HUES6 (cell line): ENCODE measurements at regions not wholly inside any gene's neighbourhood (a gene's known extent, or its start where the extent isn't known, plus 50 kb on each side); places are given as distances from the start of the nearest gene placed in this dataset.
"Not testable (repeated sequence)": the region's sequence is repeated elsewhere in the genome, so short reads cannot be mapped to it uniquely, and the experiment has no call there.

Experiments used
- H3K27ac ChIP-seq: 2 replicates; pipeline ENCODE4 v1.7.0; 2013; ENCODE audit warnings: low read depth, mild to moderate bottlenecking, low read length, inconsistent platforms
- H3K27me3 ChIP-seq: 2 replicates; pipeline ENCODE4 v1.6.1; 2013; ENCODE audit warnings: low read length; ENCODE audit not compliant: control insufficient read depth, insufficient read depth
- H3K36me3 ChIP-seq: 2 replicates; pipeline ENCODE4 v1.6.1; 2013; ENCODE audit warnings: low read length; ENCODE audit not compliant: control insufficient read depth, insufficient read depth
- H3K4me1 ChIP-seq: 2 replicates; pipeline ENCODE4 v1.6.1; 2013; ENCODE audit warnings: low read length; ENCODE audit not compliant: control insufficient read depth, insufficient read depth
- H3K4me3 ChIP-seq: 2 replicates; pipeline ENCODE4 v1.5.1; 2013; ENCODE audit warnings: low read depth, low read length
- H3K9ac ChIP-seq: one replicate; pipeline ENCODE4 v1.6.1; 2013; ENCODE audit warnings: mild to moderate bottlenecking, low read length
- H3K9me3 ChIP-seq: 2 replicates; pipeline ENCODE4 v1.6.1; 2013; ENCODE audit warnings: low read depth, low read length; ENCODE audit not compliant: control insufficient read depth, insufficient read depth

DNA sequence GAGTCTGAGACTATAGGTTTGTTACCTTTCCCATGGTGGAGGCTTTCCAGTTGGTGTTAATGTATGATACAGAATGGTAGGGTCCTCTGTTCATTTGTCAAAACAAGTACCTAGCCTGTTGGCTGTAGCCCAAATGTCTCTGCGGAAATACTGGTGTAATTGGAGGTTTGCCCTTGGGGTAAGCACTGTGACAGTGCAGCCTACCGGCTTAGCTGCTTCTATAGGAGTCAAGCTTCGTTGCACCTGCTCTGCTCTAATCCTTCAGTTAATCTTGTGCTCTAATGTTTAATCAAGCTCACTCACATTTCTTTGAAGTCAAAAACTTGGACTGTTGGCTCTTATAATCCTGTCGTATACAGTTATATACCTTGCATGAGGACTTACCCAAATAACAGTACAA lies 203.4 kb downstream of the CCNG2 start:
- no peaks in the 10 kb centered on the region for H3K4me1 ChIP-seq
- no peak overlapping the region for H3K4me3 ChIP-seq
- H3K27ac ChIP-seq, result no peak overlapping the region

DNA sequence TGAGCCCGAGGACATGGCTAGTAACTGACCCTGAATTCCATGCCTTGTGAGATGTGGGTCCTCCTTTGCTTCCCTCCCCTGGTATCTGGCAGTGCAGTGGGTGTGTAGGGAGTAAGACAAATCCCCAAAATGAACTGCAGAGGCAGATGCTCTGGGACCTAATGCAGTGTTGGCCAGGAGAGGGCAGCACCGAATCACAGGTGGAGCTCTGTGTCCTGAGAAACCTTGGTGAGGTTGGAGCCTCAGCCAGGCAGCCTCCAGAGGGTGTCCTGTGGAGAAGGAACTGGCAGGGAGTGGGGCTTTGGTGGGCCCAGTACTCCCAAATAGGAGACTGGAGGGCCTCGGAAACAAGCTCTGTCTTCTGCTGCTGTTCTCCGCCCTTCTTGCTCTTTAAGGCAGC lies 209.9 kb downstream of the CCNG2 start:
- not testable (repeated sequence) for H3K9ac ChIP-seq, H3K27me3 ChIP-seq, H3K9me3 ChIP-seq, H3K27ac ChIP-seq, H3K36me3 ChIP-seq, H3K4me3 ChIP-seq, H3K4me1 ChIP-seq

More for the DNA sequence above, 203.4 kb downstream of the CCNG2 start:
- H3K36me3 ChIP-seq, result no peaks in the 10 kb centered on the region
- H3K9me3 ChIP-seq, result no peaks in the 10 kb centered on the region
- no peak overlapping the region for H3K9ac ChIP-seq
- peaks cover 12% of the 10 kb centered on the region; the same call in 1 of the 2 replicates for H3K27me3 ChIP-seq

DNA sequence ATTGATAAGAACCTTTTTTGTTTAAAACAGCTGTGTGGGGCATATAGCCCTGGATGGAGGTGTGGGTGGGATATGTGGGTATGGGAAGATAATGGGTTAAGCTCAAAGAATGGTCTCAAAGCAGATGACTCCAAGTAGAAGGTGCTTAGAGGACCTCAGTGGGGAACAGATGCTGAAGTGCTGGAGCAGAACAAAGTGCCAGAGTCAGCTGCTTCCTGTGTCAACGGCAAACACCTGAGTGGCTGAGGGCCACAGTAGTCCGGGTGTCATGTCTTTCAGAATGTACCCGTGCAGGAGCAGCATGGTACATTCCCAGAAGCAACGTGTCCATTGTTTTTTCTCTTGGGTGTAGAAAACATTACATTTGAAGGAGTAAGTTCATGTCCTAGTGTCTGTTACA lies 210.6 kb downstream of the CCNG2 start:
- no peak overlapping the region for H3K9ac ChIP-seq
- no peaks in the 10 kb centered on the region for H3K36me3 ChIP-seq
- no peaks in the 10 kb centered on the region for H3K9me3 ChIP-seq
- peaks cover 3% of the 10 kb centered on the region; the same call in 1 of the 2 replicates for H3K27me3 ChIP-seq
- no peaks in the 10 kb centered on the region for H3K4me1 ChIP-seq
- no peak overlapping the region for H3K4me3 ChIP-seq
- H3K27ac ChIP-seq, result no peak overlapping the region

DNA sequence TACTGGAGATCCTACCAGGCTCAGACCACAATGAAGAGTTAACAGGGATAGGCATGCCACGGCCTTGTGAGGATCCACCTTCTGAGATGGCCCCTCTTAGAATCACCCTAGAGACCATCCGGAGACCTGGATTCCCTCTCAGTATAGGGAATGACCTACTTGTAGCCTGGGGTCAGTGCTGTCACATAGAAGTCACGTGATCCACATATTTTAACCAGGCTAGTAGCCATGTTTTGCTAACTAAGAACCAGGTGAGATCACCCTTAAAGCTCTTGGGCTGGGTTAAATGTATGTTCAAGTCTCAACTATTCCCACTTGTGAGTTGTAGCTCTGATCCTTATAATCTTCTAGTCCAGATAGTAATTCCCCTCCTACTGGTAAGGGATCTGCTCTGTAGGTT lies 215.4 kb downstream of the CCNG2 start:
- Histone ChIP-seq H3K4me3 (no peak overlapping the region), H3K9ac (no peak overlapping the region), H3K36me3 (no peaks in the 10 kb centered on the region), H3K9me3 (no peaks in the 10 kb centered on the region), H3K27me3 (no peaks in the 10 kb centered on the region), H3K27ac (no peak overlapping the region), H3K4me1 (peaks cover 6% of the 10 kb centered on the region; the same call in 1 of the 2 replicates)

- Histone ChIP-seq H3K36me3 (no peaks in the 10 kb centered on the region), H3K9ac (no peak overlapping the region), H3K4me1 (peaks cover 9% of the 10 kb centered on the region), H3K9me3 (no peaks in the 10 kb centered on the region), H3K4me3 (no peak overlapping the region), H3K27me3 (peaks cover 2% of the 10 kb centered on the region; the same call in 1 of the 2 replicates), H3K27ac (no peak overlapping the region)
These were observed 219.0 kb downstream of the CCNG2 start for GRCh38 chr4:77375866-77376607.

DNA sequence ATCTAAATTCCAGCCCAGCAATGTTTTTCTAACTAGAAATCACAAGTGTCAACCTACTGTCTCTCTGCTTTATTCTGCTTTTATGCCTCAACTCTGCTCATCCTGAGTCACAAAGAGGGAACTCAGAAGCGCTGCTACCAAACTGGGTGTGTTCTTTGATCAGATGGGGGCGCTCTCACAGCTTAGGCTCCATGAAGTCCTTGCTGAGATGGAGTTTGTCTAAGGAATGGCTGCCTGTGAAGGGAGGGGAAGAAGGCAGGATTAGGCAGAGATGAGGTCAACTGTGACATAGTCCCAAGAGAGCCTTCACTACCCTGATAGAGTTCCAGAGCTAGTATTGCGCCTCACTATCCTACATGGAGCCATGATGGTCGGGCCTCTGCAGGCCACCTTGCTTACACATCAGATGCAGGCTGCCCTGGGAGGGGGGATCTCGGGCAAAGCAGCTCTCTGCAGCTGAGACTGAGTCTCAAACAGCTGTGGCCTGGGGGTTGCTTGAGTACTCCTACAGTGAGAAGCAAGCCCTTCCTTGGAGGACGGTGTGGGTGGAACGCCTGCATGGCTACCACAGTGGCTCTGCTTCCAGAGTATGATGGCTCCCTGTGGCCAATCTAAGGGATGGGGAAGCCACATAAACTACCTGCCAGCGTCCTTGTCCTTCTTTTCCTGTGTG lies 219.9 kb downstream of the CCNG2 start:
- Histone ChIP-seq H3K9ac (no peak overlapping the region), H3K27ac (no peak overlapping the region), H3K27me3 (peaks cover 2% of the 10 kb centered on the region; the same call in 1 of the 2 replicates), H3K9me3 (no peaks in the 10 kb centered on the region), H3K4me1 (peaks cover 9% of the 10 kb centered on the region), H3K36me3 (no peaks in the 10 kb centered on the region), H3K4me3 (no peak overlapping the region)

GRCh38 chr4:77384094-77384493 lies 221.5 kb upstream of the CXCL13 start:
- Histone ChIP-seq H3K27ac (no peak overlapping the region), H3K9me3 (no peaks in the 10 kb centered on the region), H3K36me3 (no peaks in the 10 kb centered on the region), H3K4me1 (peaks cover 6% of the 10 kb centered on the region), H3K4me3 (no peak overlapping the region), H3K9ac (no peak overlapping the region), H3K27me3 (no peaks in the 10 kb centered on the region)

DNA sequence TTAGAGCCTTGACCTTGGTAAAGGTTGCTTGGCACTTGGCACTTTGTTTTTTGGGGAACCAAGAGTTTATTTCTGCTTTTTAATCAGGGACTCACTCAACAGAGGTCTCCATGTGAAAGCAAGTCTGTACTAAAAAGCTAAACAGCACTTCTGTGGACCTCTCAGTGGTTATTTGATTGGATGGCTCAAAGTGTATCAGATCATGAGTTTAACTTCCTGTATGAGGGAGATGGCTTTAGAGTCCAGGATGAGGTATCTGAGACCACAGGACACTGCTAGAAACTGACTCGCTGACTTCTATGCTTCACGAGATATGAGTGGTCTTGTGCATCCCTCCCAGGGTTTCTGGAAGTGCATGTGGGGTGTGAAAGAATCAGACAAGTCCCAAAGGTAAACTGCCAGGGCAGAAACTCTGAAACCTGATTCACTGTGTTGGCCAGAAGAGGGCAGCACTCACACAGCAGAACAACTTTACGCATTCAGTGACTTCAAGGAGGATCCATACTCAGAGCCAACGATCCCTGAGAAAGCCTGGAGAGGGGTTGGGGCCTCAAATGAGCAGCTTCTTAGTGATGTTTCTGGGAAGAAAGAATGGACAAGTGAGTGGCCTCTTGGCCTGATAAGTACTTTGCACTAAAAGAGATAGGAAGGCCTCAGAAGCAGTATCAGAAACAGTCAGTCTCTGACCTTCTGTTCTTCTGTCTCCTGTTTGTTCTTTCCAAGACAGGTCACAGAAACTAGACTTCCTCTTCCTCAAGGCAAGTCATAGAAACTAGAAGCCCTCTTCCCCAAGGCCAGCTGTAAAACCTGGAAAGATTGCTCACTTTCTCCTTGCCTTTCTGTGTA lies 220.3 kb upstream of the CXCL13 start:
- no peaks in the 10 kb centered on the region for H3K36me3 ChIP-seq
- no peak overlapping the region for H3K9ac ChIP-seq
- H3K4me3 ChIP-seq, result no peak overlapping the region
- peaks cover 6% of the 10 kb centered on the region for H3K4me1 ChIP-seq
- H3K27ac ChIP-seq, result no peak overlapping the region
- H3K9me3 ChIP-seq, result no peaks in the 10 kb centered on the region
- H3K27me3 ChIP-seq, result no peaks in the 10 kb centered on the region

- Histone ChIP-seq H3K4me1 (no peaks in the 10 kb centered on the region), H3K36me3 (no peaks in the 10 kb centered on the region), H3K27ac (no peak overlapping the region), H3K9ac (no peak overlapping the region), H3K4me3 (no peak overlapping the region), H3K27me3 (no peaks in the 10 kb centered on the region), H3K9me3 (no peaks in the 10 kb centered on the region)
These were observed 211.6 kb upstream of the CXCL13 start for GRCh38 chr4:77393996-77394395.

DNA sequence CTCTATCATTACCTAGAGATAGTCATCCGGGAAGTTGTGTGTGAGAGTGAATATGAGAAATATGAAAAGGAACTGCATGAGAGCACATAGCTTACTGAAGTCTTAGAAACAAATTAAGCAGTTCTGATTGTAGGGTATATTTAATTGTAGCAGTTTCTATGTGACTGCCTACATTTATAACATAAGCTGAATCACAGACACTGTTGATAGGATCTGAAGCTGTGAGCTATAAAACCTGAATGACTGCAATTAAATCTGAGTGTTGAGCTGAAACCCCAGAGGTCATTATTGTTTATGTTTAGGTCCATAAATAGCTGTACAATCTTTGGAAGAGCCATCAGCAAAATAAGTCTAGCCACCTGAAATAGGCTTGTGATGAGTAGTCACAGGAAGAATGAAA lies 210.1 kb upstream of the CXCL13 start:
- Histone ChIP-seq H3K27me3 (no peaks in the 10 kb centered on the region), H3K36me3 (no peaks in the 10 kb centered on the region), H3K9me3 (no peaks in the 10 kb centered on the region), H3K4me3 (no peak overlapping the region), H3K9ac (no peak overlapping the region), H3K27ac (no peak overlapping the region), H3K4me1 (0 out of 2 replicates have a peak, but pooled peaks cover 3% of the 10 kb centered on the region)

DNA sequence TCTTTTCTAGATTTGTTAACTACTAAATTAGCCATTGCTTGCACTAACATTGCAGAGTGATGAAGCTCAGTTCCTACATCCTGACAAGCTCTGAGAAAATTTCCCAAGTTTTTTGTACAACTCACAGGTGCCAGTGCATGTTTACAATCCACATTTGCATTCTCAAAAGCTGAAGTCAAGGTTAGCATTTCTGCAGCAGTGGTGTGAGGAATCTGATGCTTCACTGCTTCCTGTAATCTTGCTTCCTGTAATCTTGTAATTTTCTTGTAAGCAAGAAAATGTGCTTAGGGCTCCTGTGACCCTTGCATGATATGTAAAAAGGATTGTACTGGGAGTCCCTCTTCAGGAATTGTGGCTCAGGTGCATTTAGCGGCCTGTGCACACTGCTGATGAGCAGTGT lies 207.4 kb upstream of the CXCL13 start:
- Histone ChIP-seq H3K9ac (no peak overlapping the region), H3K36me3 (no peaks in the 10 kb centered on the region), H3K27me3 (peaks cover 2% of the 10 kb centered on the region; the same call in 1 of the 2 replicates), H3K27ac (no peak overlapping the region), H3K4me1 (0 out of 2 replicates have a peak, but pooled peaks cover 3% of the 10 kb centered on the region), H3K4me3 (no peak overlapping the region), H3K9me3 (no peaks in the 10 kb centered on the region)
